H1 (cell line): ENCODE measurements at regions not wholly inside any gene's neighbourhood (a gene's known extent, or its start where the extent isn't known, plus 50 kb on each side); places are given as distances from the start of the nearest gene placed in this dataset.

Experiments used
- CEBPB ChIP-seq: IDR thresholded peaks from 2 replicates; pipeline ENCODE4 v1.6.1; 2012; ENCODE audit warnings: low read depth, low read length
- CHD1 ChIP-seq: IDR thresholded peaks from 2 replicates; pipeline ENCODE4 v1.6.1; 2012; ENCODE audit warnings: low read depth, low read length, improper control_type of control experiment
- EZH2 ChIP-seq: fragments of 200-600 bp; sonication (generic); IDR thresholded peaks from 2 replicates; pipeline ENCODE4 v1.7.1; 2012; ENCODE audit warnings: low read depth, mild to moderate bottlenecking, moderate library complexity, low read length, inconsistent platforms; ENCODE audit not compliant: severe bottlenecking
- JUN ChIP-seq: IDR thresholded peaks from 2 replicates; pipeline ENCODE4 v1.6.1; 2011; ENCODE audit warnings: low read depth, mild to moderate bottlenecking, improper control_type of control experiment, low read length
- KDM1A ChIP-seq: fragments of 200-600, 300-600 bp; sonication (generic); IDR thresholded peaks from 2 replicates; pipeline ENCODE4 v1.7.1; 2016; ENCODE audit warnings: mild to moderate bottlenecking, low read length, borderline replicate concordance
- NRF1 ChIP-seq: IDR thresholded peaks from 2 replicates; pipeline ENCODE4 v1.6.1; 2011; ENCODE audit warnings: mild to moderate bottlenecking, low read depth, low read length, improper control_type of control experiment
- POLR2A ChIP-seq, 2 experiments: IDR thresholded peaks; 1 replicate in 1 of 2; 2 replicates in 1 of 2; pipeline ENCODE4 v1.6.1; 2011; ENCODE audit warnings: low read depth in 2 of 2, low read length in 2 of 2, mild to moderate bottlenecking in 2 of 2; ENCODE audit errors: control extremely low read depth in 1 of 2
- RAD21 ChIP-seq, 2 experiments: IDR thresholded peaks in 1 of 2; conservative IDR thresholded peaks in 1 of 2; 2 replicates each; pipeline ENCODE4 v1.6.1; 2011; ENCODE audit warnings: low read depth in 2 of 2, low read length in 2 of 2, improper control_type of control experiment in 1 of 2, inconsistent platforms in 1 of 2, mild to moderate bottlenecking in 1 of 2, moderate library complexity in 1 of 2
- TF ChIP-seq, protein P1 (sequence below), 3 experiments: IDR thresholded peaks; 1 replicate in 2 of 3; 2 replicates in 1 of 3; pipeline versions ENCODE4 v1.5.1 to v1.6.1; 2011; ENCODE audit warnings: low read length in 3 of 3, mild to moderate bottlenecking in 3 of 3, inconsistent platforms in 2 of 3, low read depth in 1 of 3, moderate library complexity in 1 of 3; ENCODE audit not compliant: insufficient read depth in 1 of 3; ENCODE audit errors: control extremely low read depth in 1 of 3

GRCh38 chr10:34906067-34906965 is 91.2 kb upstream of the PARD3 start:
- TF ChIP-seq KDM1A (no peak), POLR2A (IDR thresholded peaks at IDR 0.05; ENCODE audit: control extremely low read depth in 1 of 2, low read depth in 2 of 2, low read length in 2 of 2) (no peak), CHD1 (no peak), CEBPB (no peak), NRF1 (no peak), EZH2 (no peak), JUN (no peak), RAD21 (IDR thresholded peaks at IDR 0.05 in 1 of 2, conservative IDR thresholded peaks at IDR 0.05 in 1 of 2; ENCODE audit: low read depth in 2 of 2, low read length in 2 of 2) (no peak)
- TF ChIP-seq, protein P1, sequence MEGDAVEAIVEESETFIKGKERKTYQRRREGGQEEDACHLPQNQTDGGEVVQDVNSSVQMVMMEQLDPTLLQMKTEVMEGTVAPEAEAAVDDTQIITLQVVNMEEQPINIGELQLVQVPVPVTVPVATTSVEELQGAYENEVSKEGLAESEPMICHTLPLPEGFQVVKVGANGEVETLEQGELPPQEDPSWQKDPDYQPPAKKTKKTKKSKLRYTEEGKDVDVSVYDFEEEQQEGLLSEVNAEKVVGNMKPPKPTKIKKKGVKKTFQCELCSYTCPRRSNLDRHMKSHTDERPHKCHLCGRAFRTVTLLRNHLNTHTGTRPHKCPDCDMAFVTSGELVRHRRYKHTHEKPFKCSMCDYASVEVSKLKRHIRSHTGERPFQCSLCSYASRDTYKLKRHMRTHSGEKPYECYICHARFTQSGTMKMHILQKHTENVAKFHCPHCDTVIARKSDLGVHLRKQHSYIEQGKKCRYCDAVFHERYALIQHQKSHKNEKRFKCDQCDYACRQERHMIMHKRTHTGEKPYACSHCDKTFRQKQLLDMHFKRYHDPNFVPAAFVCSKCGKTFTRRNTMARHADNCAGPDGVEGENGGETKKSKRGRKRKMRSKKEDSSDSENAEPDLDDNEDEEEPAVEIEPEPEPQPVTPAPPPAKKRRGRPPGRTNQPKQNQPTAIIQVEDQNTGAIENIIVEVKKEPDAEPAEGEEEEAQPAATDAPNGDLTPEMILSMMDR (IDR thresholded peaks at IDR 0.05; ENCODE audit: control extremely low read depth in 1 of 3, insufficient read depth in 1 of 3, low read depth in 1 of 3, low read length in 3 of 3): no peak
